CD14-positive monocyte (primary cell): ENCODE measurements at regions not wholly inside any gene's neighbourhood (a gene's known extent, or its start where the extent isn't known, plus 50 kb on each side); places are given as distances from the start of the nearest gene placed in this dataset.

Experiments used
- DNase-seq, 3 donors: peaks; one replicate each; pipeline ENCODE4 v3.0.0-alpha.2; 2011 to 2022
- H2AFZ ChIP-seq: 2 replicates; pipeline ENCODE4 v1.6.0; 2012; ENCODE audit warnings: mild to moderate bottlenecking, low read depth, low read length, inconsistent platforms; ENCODE audit not compliant: insufficient read depth, poor library complexity, severe bottlenecking
- H3K27ac ChIP-seq, 2 donors: 1 replicate in 1 of 2; 2 replicates in 1 of 2; pipeline ENCODE4 v1.5.1; 2012 to 2013; ENCODE audit warnings: low read length in 2 of 2, control low read depth in 1 of 2, inconsistent platforms in 1 of 2, low read depth in 1 of 2, mild to moderate bottlenecking in 1 of 2
- H3K27me3 ChIP-seq, 2 donors: one replicate each; pipeline versions ENCODE4 v1.6.0 to v1.6.1; 2011 to 2013; ENCODE audit warnings: low read length in 2 of 2; ENCODE audit not compliant: control insufficient read depth in 2 of 2, insufficient read depth in 2 of 2
- H3K36me3 ChIP-seq, 2 donors: replicated peaks in 1 of 2; 1 replicate in 1 of 2; 2 replicates in 1 of 2; pipeline versions ENCODE4 v1.5.1 to v1.6.1; 2012 to 2013; ENCODE audit warnings: low read length in 2 of 2, control low read depth in 1 of 2, inconsistent platforms in 1 of 2, mild to moderate bottlenecking in 1 of 2; ENCODE audit not compliant: insufficient read depth in 2 of 2, control insufficient read depth in 1 of 2
- H3K4me1 ChIP-seq, 2 donors: 1 replicate in 1 of 2; 2 replicates in 1 of 2; pipeline versions ENCODE4 v1.5.1 to v1.6.1; 2012 to 2013; ENCODE audit warnings: low read length in 2 of 2, control low read depth in 1 of 2, inconsistent platforms in 1 of 2, mild to moderate bottlenecking in 1 of 2, moderate library complexity in 1 of 2; ENCODE audit not compliant: insufficient read depth in 2 of 2, control insufficient read depth in 1 of 2
- H3K4me2 ChIP-seq: replicated peaks from 2 replicates; pipeline ENCODE3; 2012; ENCODE audit warnings: low read length, moderate library complexity, mild to moderate bottlenecking; ENCODE audit not compliant: poor library complexity, severe bottlenecking; ENCODE audit errors: extremely low read depth
- H3K4me3 ChIP-seq, 3 experiments: fragments of 200-600 bp in 1 of 3; sonication (generic) in 1 of 3; replicated peaks in 1 of 3; 1 replicate in 2 of 3; 2 replicates in 1 of 3; pipeline ENCODE4 v1.5.1; 2011 to 2013; ENCODE audit warnings: low read length in 3 of 3, mild to moderate bottlenecking in 3 of 3, control low read depth in 2 of 3, low read depth in 2 of 3, inconsistent platforms in 1 of 3, moderate library complexity in 1 of 3
- H3K79me2 ChIP-seq: 2 replicates; pipeline ENCODE4 v1.6.0; 2012; ENCODE audit warnings: mild to moderate bottlenecking, control low read depth, inconsistent platforms, low read length, moderate library complexity; ENCODE audit not compliant: insufficient read depth
- H3K9ac ChIP-seq: 2 replicates; pipeline ENCODE4 v1.6.0; 2017; ENCODE audit warnings: low read length, mild to moderate bottlenecking; ENCODE audit not compliant: insufficient read depth, poor library complexity, severe bottlenecking
- H3K9me3 ChIP-seq, 2 donors: replicated peaks in 1 of 2; 1 replicate in 1 of 2; 2 replicates in 1 of 2; pipeline versions ENCODE4 v1.5.1 to v1.6.1; 2012 to 2013; ENCODE audit warnings: low read length in 2 of 2, control low read depth in 1 of 2; ENCODE audit not compliant: control insufficient read depth in 1 of 2, insufficient read depth in 1 of 2
- H4K20me1 ChIP-seq: 2 replicates; pipeline ENCODE4 v1.6.0; 2012; ENCODE audit warnings: mild to moderate bottlenecking, low read length, control low read depth, moderate library complexity; ENCODE audit not compliant: insufficient read depth
- H3K27ac Mint-ChIP-seq, 7 donors: one replicate each; pipeline ENCODE4 v1.8.0; 2020; ENCODE audit warnings: mild to moderate bottlenecking in 7 of 7, mixed read lengths in 7 of 7, moderate library complexity in 6 of 7, inconsistent platforms in 2 of 7
- H3K27me3 Mint-ChIP-seq, 3 donors: one replicate each; pipeline ENCODE4 v1.8.0; 2021 to 2022; ENCODE audit warnings: low read depth in 3 of 3, mild to moderate bottlenecking in 3 of 3, mixed read lengths in 3 of 3, moderate library complexity in 3 of 3, inconsistent platforms in 1 of 3
- H3K36me3 Mint-ChIP-seq, 2 donors: one replicate each; pipeline ENCODE4 v1.8.0; 2020; ENCODE audit warnings: mixed read lengths in 2 of 2, inconsistent platforms in 1 of 2, mild to moderate bottlenecking in 1 of 2
- H3K4me1 Mint-ChIP-seq: one replicate; pipeline ENCODE4 v1.8.0; 2020; ENCODE audit warnings: mild to moderate bottlenecking, mixed read lengths
- H3K4me3 Mint-ChIP-seq, 2 donors: one replicate each; pipeline ENCODE4 v1.8.0; 2020; ENCODE audit warnings: mild to moderate bottlenecking in 2 of 2, mixed read lengths in 2 of 2, moderate library complexity in 1 of 2
- H3K9me3 Mint-ChIP-seq, 7 donors: one replicate each; pipeline ENCODE4 v1.8.0; 2020 to 2022; ENCODE audit warnings: mixed read lengths in 7 of 7, mild to moderate bottlenecking in 6 of 7, moderate library complexity in 6 of 7, inconsistent platforms in 2 of 7
- CTCF ChIP-seq: fragments of 200-600 bp; IDR thresholded peaks from one replicate; pipeline ENCODE4 v1.8.0; 2022; ENCODE audit warnings: antibody characterized with exemption, mild to moderate bottlenecking
- WGBS: methylation state at CpG from one replicate; pipeline ENCODE4 v1.1.5; 2013; ENCODE audit warnings: missing lambda C conversion rate; ENCODE audit not compliant: insufficient coverage; 5-methylcytosine and 5-hydroxymethylcytosine counted together
- intact Hi-C, 2 donors: fragments of 100-400 bp; cut with micrococcal nuclease; formaldehyde crosslinking; loops; one replicate each; pipeline versions ENCODE4 v1.15.0 to v1.15.1; 2023

- no peaks in the 10 kb centered on the region for H4K20me1 ChIP-seq
- H3K4me3 Mint-ChIP-seq, result no peak overlapping the region
- H3K4me1 Mint-ChIP-seq, result peaks cover 4% of the 10 kb centered on the region
- 82% methylated on average over 1 of the region's 2 CpGs for WGBS
- H3K4me3 ChIP-seq, result no peak overlapping the region
- H3K27me3 ChIP-seq, result no peaks in the 10 kb centered on the region
- intact Hi-C loops, result no loop called here
- no peak for TF ChIP-seq CTCF
- H3K27ac Mint-ChIP-seq, result no peak overlapping the region
- no peak overlapping the region for H3K27ac ChIP-seq
- no peaks in the 10 kb centered on the region for H3K79me2 ChIP-seq
- peaks cover 0 to 9% of the 10 kb centered on the region in 2 donors for H3K9me3 ChIP-seq
- no peak overlapping the region for H3K4me2 ChIP-seq
- DNase-seq, result no peak
- H3K27me3 Mint-ChIP-seq, result peaks cover 0 to 3% (median 0%) of the 10 kb centered on the region in 3 donors
- no peak overlapping the region for H3K9ac ChIP-seq
- no peak overlapping the region for H2AFZ ChIP-seq
- no peaks in the 10 kb centered on the region for H3K4me1 ChIP-seq
- peaks cover 5 to 18% (median 11%) of the 10 kb centered on the region in 7 donors for H3K9me3 Mint-ChIP-seq
- no peaks in the 10 kb centered on the region for H3K36me3 ChIP-seq
- H3K36me3 Mint-ChIP-seq, result no peaks in the 10 kb centered on the region
These were observed 292.1 kb downstream of the VPS13C start for GRCh38 chr15:61768131-61768530.

- Histone ChIP-seq H3K79me2 (no peaks in the 10 kb centered on the region), H3K27ac (no peak overlapping the region), H2AFZ (peak overlapping the region; percentile 31), H3K36me3 (no peaks in the 10 kb centered on the region), H3K27me3 (no peaks in the 10 kb centered on the region), H3K4me1 (no peaks in the 10 kb centered on the region), H3K4me3 (no peak overlapping the region), H4K20me1 (no peaks in the 10 kb centered on the region), H3K4me2 (no peak overlapping the region), H3K9ac (no peak overlapping the region), H3K9me3 (no peaks in the 10 kb centered on the region)
- H3K36me3 Mint-ChIP-seq, result no peaks in the 10 kb centered on the region
- no peak overlapping the region for H3K4me3 Mint-ChIP-seq
- peaks cover 0 to 1% (median 0%) of the 10 kb centered on the region in 3 donors for H3K27me3 Mint-ChIP-seq
- intact Hi-C loops, result no loop called here
- no peaks in the 10 kb centered on the region for H3K9me3 Mint-ChIP-seq
- TF ChIP-seq CTCF, result no peak
- DNase-seq, result no peak
- H3K27ac Mint-ChIP-seq, result no peak overlapping the region
- 43% methylated on average over 2 of the region's 6 CpGs for WGBS
- peaks cover 7% of the 10 kb centered on the region for H3K4me1 Mint-ChIP-seq
These were observed 295.3 kb downstream of the VPS13C start for GRCh38 chr15:61764981-61765380.
